CD14-positive monocyte (primary cell): ENCODE measurements at regions not wholly inside any gene's neighbourhood (a gene's known extent, or its start where the extent isn't known, plus 50 kb on each side); places are given as distances from the start of the nearest gene placed in this dataset.

Source experiments
- DNase-seq, 3 donors: peaks; one replicate each; pipeline ENCODE4 v3.0.0-alpha.2; 2011 to 2022
- H2AFZ ChIP-seq: 2 replicates; pipeline ENCODE4 v1.6.0; 2012; ENCODE audit warnings: mild to moderate bottlenecking, low read depth, low read length, inconsistent platforms; ENCODE audit not compliant: insufficient read depth, poor library complexity, severe bottlenecking
- H3K27ac ChIP-seq, 2 donors: 1 replicate in 1 of 2; 2 replicates in 1 of 2; pipeline ENCODE4 v1.5.1; 2012 to 2013; ENCODE audit warnings: low read length in 2 of 2, control low read depth in 1 of 2, inconsistent platforms in 1 of 2, low read depth in 1 of 2, mild to moderate bottlenecking in 1 of 2
- H3K27me3 ChIP-seq, 2 donors: one replicate each; pipeline versions ENCODE4 v1.6.0 to v1.6.1; 2011 to 2013; ENCODE audit warnings: low read length in 2 of 2; ENCODE audit not compliant: control insufficient read depth in 2 of 2, insufficient read depth in 2 of 2
- H3K36me3 ChIP-seq, 2 donors: replicated peaks in 1 of 2; 1 replicate in 1 of 2; 2 replicates in 1 of 2; pipeline versions ENCODE4 v1.5.1 to v1.6.1; 2012 to 2013; ENCODE audit warnings: low read length in 2 of 2, control low read depth in 1 of 2, inconsistent platforms in 1 of 2, mild to moderate bottlenecking in 1 of 2; ENCODE audit not compliant: insufficient read depth in 2 of 2, control insufficient read depth in 1 of 2
- H3K4me1 ChIP-seq, 2 donors: 1 replicate in 1 of 2; 2 replicates in 1 of 2; pipeline versions ENCODE4 v1.5.1 to v1.6.1; 2012 to 2013; ENCODE audit warnings: low read length in 2 of 2, control low read depth in 1 of 2, inconsistent platforms in 1 of 2, mild to moderate bottlenecking in 1 of 2, moderate library complexity in 1 of 2; ENCODE audit not compliant: insufficient read depth in 2 of 2, control insufficient read depth in 1 of 2
- H3K4me2 ChIP-seq: replicated peaks from 2 replicates; pipeline ENCODE3; 2012; ENCODE audit warnings: low read length, moderate library complexity, mild to moderate bottlenecking; ENCODE audit not compliant: poor library complexity, severe bottlenecking; ENCODE audit errors: extremely low read depth
- H3K4me3 ChIP-seq, 3 experiments: fragments of 200-600 bp in 1 of 3; sonication (generic) in 1 of 3; replicated peaks in 1 of 3; 1 replicate in 2 of 3; 2 replicates in 1 of 3; pipeline ENCODE4 v1.5.1; 2011 to 2013; ENCODE audit warnings: low read length in 3 of 3, mild to moderate bottlenecking in 3 of 3, control low read depth in 2 of 3, low read depth in 2 of 3, inconsistent platforms in 1 of 3, moderate library complexity in 1 of 3
- H3K79me2 ChIP-seq: 2 replicates; pipeline ENCODE4 v1.6.0; 2012; ENCODE audit warnings: mild to moderate bottlenecking, control low read depth, inconsistent platforms, low read length, moderate library complexity; ENCODE audit not compliant: insufficient read depth
- H3K9ac ChIP-seq: 2 replicates; pipeline ENCODE4 v1.6.0; 2017; ENCODE audit warnings: low read length, mild to moderate bottlenecking; ENCODE audit not compliant: insufficient read depth, poor library complexity, severe bottlenecking
- H3K9me3 ChIP-seq, 2 donors: replicated peaks in 1 of 2; 1 replicate in 1 of 2; 2 replicates in 1 of 2; pipeline versions ENCODE4 v1.5.1 to v1.6.1; 2012 to 2013; ENCODE audit warnings: low read length in 2 of 2, control low read depth in 1 of 2; ENCODE audit not compliant: control insufficient read depth in 1 of 2, insufficient read depth in 1 of 2
- H4K20me1 ChIP-seq: 2 replicates; pipeline ENCODE4 v1.6.0; 2012; ENCODE audit warnings: mild to moderate bottlenecking, low read length, control low read depth, moderate library complexity; ENCODE audit not compliant: insufficient read depth
- H3K27ac Mint-ChIP-seq, 7 donors: one replicate each; pipeline ENCODE4 v1.8.0; 2020; ENCODE audit warnings: mild to moderate bottlenecking in 7 of 7, mixed read lengths in 7 of 7, moderate library complexity in 6 of 7, inconsistent platforms in 2 of 7
- H3K27me3 Mint-ChIP-seq, 3 donors: one replicate each; pipeline ENCODE4 v1.8.0; 2021 to 2022; ENCODE audit warnings: low read depth in 3 of 3, mild to moderate bottlenecking in 3 of 3, mixed read lengths in 3 of 3, moderate library complexity in 3 of 3, inconsistent platforms in 1 of 3
- H3K36me3 Mint-ChIP-seq, 2 donors: one replicate each; pipeline ENCODE4 v1.8.0; 2020; ENCODE audit warnings: mixed read lengths in 2 of 2, inconsistent platforms in 1 of 2, mild to moderate bottlenecking in 1 of 2
- H3K4me1 Mint-ChIP-seq: one replicate; pipeline ENCODE4 v1.8.0; 2020; ENCODE audit warnings: mild to moderate bottlenecking, mixed read lengths
- H3K4me3 Mint-ChIP-seq, 2 donors: one replicate each; pipeline ENCODE4 v1.8.0; 2020; ENCODE audit warnings: mild to moderate bottlenecking in 2 of 2, mixed read lengths in 2 of 2, moderate library complexity in 1 of 2
- H3K9me3 Mint-ChIP-seq, 7 donors: one replicate each; pipeline ENCODE4 v1.8.0; 2020 to 2022; ENCODE audit warnings: mixed read lengths in 7 of 7, mild to moderate bottlenecking in 6 of 7, moderate library complexity in 6 of 7, inconsistent platforms in 2 of 7
- WGBS: methylation state at CpG from one replicate; pipeline ENCODE4 v1.1.5; 2013; ENCODE audit warnings: missing lambda C conversion rate; ENCODE audit not compliant: insufficient coverage; 5-methylcytosine and 5-hydroxymethylcytosine counted together
- intact Hi-C, 2 donors: fragments of 100-400 bp; cut with micrococcal nuclease; formaldehyde crosslinking; loops; one replicate each; pipeline versions ENCODE4 v1.15.0 to v1.15.1; 2023
- TF ChIP-seq, protein P1 (sequence below): fragments of 200-600 bp; IDR thresholded peaks from one replicate; pipeline ENCODE4 v1.8.0; 2022; ENCODE audit warnings: antibody characterized with exemption, mild to moderate bottlenecking

DNA sequence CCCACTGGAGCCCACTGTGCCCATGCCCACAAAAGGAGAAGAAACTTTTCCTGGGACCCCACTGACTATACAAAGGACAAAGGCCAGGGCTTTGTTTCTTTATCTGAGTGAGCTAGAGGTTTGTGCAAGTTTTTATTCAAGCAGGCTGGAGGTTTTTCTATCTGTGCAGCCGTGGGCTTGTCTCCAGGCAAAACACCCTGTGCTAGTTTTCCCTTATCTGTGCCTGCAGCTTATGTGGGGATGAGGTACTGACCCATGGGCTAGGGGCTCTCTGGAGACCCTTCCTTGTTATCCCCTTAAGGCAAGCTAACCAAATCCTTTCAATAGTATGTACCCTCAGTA lies 545.5 kb downstream of the ZPLD1 start:
- TF ChIP-seq, protein P1, sequence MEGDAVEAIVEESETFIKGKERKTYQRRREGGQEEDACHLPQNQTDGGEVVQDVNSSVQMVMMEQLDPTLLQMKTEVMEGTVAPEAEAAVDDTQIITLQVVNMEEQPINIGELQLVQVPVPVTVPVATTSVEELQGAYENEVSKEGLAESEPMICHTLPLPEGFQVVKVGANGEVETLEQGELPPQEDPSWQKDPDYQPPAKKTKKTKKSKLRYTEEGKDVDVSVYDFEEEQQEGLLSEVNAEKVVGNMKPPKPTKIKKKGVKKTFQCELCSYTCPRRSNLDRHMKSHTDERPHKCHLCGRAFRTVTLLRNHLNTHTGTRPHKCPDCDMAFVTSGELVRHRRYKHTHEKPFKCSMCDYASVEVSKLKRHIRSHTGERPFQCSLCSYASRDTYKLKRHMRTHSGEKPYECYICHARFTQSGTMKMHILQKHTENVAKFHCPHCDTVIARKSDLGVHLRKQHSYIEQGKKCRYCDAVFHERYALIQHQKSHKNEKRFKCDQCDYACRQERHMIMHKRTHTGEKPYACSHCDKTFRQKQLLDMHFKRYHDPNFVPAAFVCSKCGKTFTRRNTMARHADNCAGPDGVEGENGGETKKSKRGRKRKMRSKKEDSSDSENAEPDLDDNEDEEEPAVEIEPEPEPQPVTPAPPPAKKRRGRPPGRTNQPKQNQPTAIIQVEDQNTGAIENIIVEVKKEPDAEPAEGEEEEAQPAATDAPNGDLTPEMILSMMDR, result no peak
- H3K4me1 ChIP-seq, result no peaks in the 10 kb centered on the region
- no peaks in the 10 kb centered on the region for H3K79me2 ChIP-seq
- H4K20me1 ChIP-seq, result no peaks in the 10 kb centered on the region
- peaks cover 4 to 6% of the 10 kb centered on the region in 2 donors for H3K9me3 ChIP-seq
- H3K9ac ChIP-seq, result no peak overlapping the region
- no peak for DNase-seq
- Mint-ChIP-seq H3K9me3 (peaks cover under 1 to 7% (median 4%) of the 10 kb centered on the region in 7 donors), H3K4me3 (no peak overlapping the region), H3K27me3 (no peaks in the 10 kb centered on the region), H3K4me1 (no peaks in the 10 kb centered on the region), H3K36me3 (no peaks in the 10 kb centered on the region), H3K27ac (no peak overlapping the region)
- H2AFZ ChIP-seq, result no peak overlapping the region
- no peak overlapping the region for H3K4me3 ChIP-seq
- H3K4me2 ChIP-seq, result no peak overlapping the region
- no peaks in the 10 kb centered on the region for H3K36me3 ChIP-seq
- WGBS, result 100% methylated on average over 1 of the region's 1 CpG
- intact Hi-C loops, result no loop called here
- H3K27me3 ChIP-seq, result no peaks in the 10 kb centered on the region
- no peak overlapping the region for H3K27ac ChIP-seq

DNA sequence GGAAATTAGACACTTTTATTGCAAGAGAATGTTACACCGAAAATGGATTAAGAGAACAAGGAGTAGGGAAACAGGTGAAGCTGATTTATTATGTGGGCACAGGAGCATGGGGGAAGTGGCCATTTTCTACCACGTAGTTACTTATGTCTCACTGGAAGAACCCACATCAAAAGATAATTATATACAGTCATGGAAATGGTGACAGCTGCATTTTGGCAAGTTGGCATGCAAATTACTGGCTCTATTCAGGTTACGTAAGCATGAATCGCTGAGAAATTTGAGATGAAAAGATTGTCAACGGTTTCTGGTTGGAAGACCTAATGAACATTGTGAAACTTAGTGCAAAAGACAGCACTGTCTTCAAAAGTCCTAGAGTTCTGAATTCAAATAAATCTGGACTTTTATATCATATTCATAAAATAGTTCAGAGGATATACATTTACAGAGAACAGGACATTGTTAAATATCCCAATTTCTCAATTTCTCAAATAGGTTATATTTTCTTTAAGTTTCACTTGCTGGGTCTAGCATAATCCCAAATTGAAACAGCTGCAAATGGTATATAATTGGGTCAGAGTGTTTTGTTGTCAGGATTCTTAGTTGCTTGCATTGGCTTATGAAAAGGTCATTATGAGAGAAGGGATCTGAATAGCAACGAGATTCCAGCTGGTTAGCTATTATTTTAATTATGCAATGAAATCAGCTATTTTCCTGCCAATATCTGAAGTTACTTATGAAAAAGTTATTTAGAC lies 567.8 kb downstream of the ZPLD1 start:
- Mint-ChIP-seq H3K36me3 (no peaks in the 10 kb centered on the region), H3K4me3 (no peak overlapping the region)
- no peaks in the 10 kb centered on the region for H4K20me1 ChIP-seq

More for the DNA sequence above, 567.8 kb downstream of the ZPLD1 start:
- DNase-seq, result no peak
- H3K27me3 ChIP-seq, result no peaks in the 10 kb centered on the region
- no peak overlapping the region for H3K27ac ChIP-seq
- 0% methylated on average over 1 of the region's 6 CpGs for WGBS
- no peak overlapping the region for H3K4me3 ChIP-seq
- Mint-ChIP-seq H3K27ac (no peak overlapping the region), H3K27me3 (no peaks in the 10 kb centered on the region), H3K9me3 (peaks cover 0 to 7% (median 0%) of the 10 kb centered on the region in 7 donors), H3K4me1 (no peaks in the 10 kb centered on the region)
- no peak overlapping the region for H3K4me2 ChIP-seq
- H3K79me2 ChIP-seq, result no peaks in the 10 kb centered on the region
- TF ChIP-seq, protein P1, result no peak
- no peaks in the 10 kb centered on the region for H3K4me1 ChIP-seq
- no peaks in the 10 kb centered on the region for H3K36me3 ChIP-seq
- H2AFZ ChIP-seq, result no peak overlapping the region
- H3K9me3 ChIP-seq, result peaks cover 3 to 5% of the 10 kb centered on the region in 2 donors
- H3K9ac ChIP-seq, result no peak overlapping the region
- intact Hi-C loops, result no loop called here
